Mesenchymal stem cell (in vitro differentiated cells and primary cell): ENCODE measurements at regions not wholly inside any gene's neighbourhood (a gene's known extent, or its start where the extent isn't known, plus 50 kb on each side); places are given as distances from the start of the nearest gene placed in this dataset.

Experiments used
- DNase-seq: peaks from one replicate; pipeline ENCODE4 v3.0.0-alpha.2; 2013
- H2AFZ ChIP-seq: one replicate; pipeline ENCODE4 v1.6.1; 2013; ENCODE audit warnings: low read depth, mild to moderate bottlenecking, control low read depth, inconsistent platforms, low read length, moderate library complexity
- H2AK5ac ChIP-seq: 2 replicates; pipeline ENCODE4 v1.6.1; 2013; ENCODE audit warnings: low read length, moderate library complexity, mild to moderate bottlenecking, inconsistent platforms; ENCODE audit not compliant: severe bottlenecking
- H2BK120ac ChIP-seq: one replicate; pipeline ENCODE4 v1.6.1; 2013; ENCODE audit warnings: low read depth, mild to moderate bottlenecking, inconsistent platforms, low read length, moderate library complexity
- H2BK12ac ChIP-seq, 2 experiments: one replicate each; pipeline ENCODE4 v1.6.1; 2013; ENCODE audit warnings: inconsistent platforms in 2 of 2, low read length in 2 of 2, mild to moderate bottlenecking in 2 of 2, moderate library complexity in 2 of 2, control low read depth in 1 of 2
- H2BK15ac ChIP-seq: one replicate; pipeline ENCODE4 v1.6.1; 2013; ENCODE audit warnings: mild to moderate bottlenecking, low read depth, inconsistent platforms; ENCODE audit not compliant: poor library complexity, severe bottlenecking
- H2BK5ac ChIP-seq: 2 replicates; pipeline ENCODE4 v1.6.1; 2013; ENCODE audit warnings: low read depth, mild to moderate bottlenecking, low read length, control low read depth, inconsistent platforms; ENCODE audit not compliant: poor library complexity, severe bottlenecking
- H3K14ac ChIP-seq, 2 experiments: one replicate each; pipeline ENCODE4 v1.6.1; 2013; ENCODE audit warnings: inconsistent platforms in 2 of 2, low read length in 2 of 2, control low read depth in 1 of 2, mild to moderate bottlenecking in 1 of 2, moderate library complexity in 1 of 2
- H3K18ac ChIP-seq, 2 experiments: one replicate each; pipeline ENCODE4 v1.6.1; 2013; ENCODE audit warnings: inconsistent platforms in 2 of 2, low read length in 2 of 2, control low read depth in 1 of 2, low read depth in 1 of 2, mild to moderate bottlenecking in 1 of 2
- H3K23ac ChIP-seq, 2 experiments: one replicate each; pipeline ENCODE4 v1.6.1; 2013; ENCODE audit warnings: inconsistent platforms in 2 of 2, low read length in 2 of 2, mild to moderate bottlenecking in 2 of 2, moderate library complexity in 2 of 2, control low read depth in 1 of 2
- H3K27ac ChIP-seq: 2 replicates; pipeline ENCODE4 v1.5.1; 2013; ENCODE audit warnings: mild to moderate bottlenecking, moderate library complexity, low read length, control low read depth, inconsistent platforms; ENCODE audit not compliant: poor library complexity, severe bottlenecking
- H3K27me3 ChIP-seq, 2 experiments: 2 replicates each; pipeline versions ENCODE4 v1.6.1 to v1.7.0; 2013; ENCODE audit warnings: low read length in 2 of 2, mild to moderate bottlenecking in 2 of 2, moderate library complexity in 2 of 2, control low read depth in 1 of 2, inconsistent platforms in 1 of 2; ENCODE audit not compliant: control insufficient read depth in 1 of 2, insufficient read depth in 1 of 2
- H3K36me3 ChIP-seq, 2 experiments: 2 replicates each; pipeline versions ENCODE4 v1.6.1 to v1.7.0; 2013; ENCODE audit warnings: low read length in 2 of 2, control low read depth in 1 of 2, inconsistent platforms in 1 of 2, low read depth in 1 of 2, mild to moderate bottlenecking in 1 of 2; ENCODE audit not compliant: insufficient read depth in 2 of 2, control insufficient read depth in 1 of 2
- H3K4ac ChIP-seq, 2 experiments: one replicate each; pipeline ENCODE4 v1.6.1; 2013; ENCODE audit warnings: inconsistent platforms in 2 of 2, low read length in 2 of 2, mild to moderate bottlenecking in 2 of 2, moderate library complexity in 2 of 2, control low read depth in 1 of 2, low read depth in 1 of 2
- H3K4me1 ChIP-seq: 2 replicates; pipeline ENCODE4 v1.6.1; 2013; ENCODE audit warnings: low read depth, low read length, control low read depth; ENCODE audit not compliant: control insufficient read depth, insufficient read depth
- H3K4me2 ChIP-seq: 2 replicates; pipeline ENCODE4 v1.6.1; 2013; ENCODE audit warnings: low read length, mild to moderate bottlenecking, inconsistent platforms; ENCODE audit not compliant: poor library complexity, severe bottlenecking
- H3K4me3 ChIP-seq, 2 experiments: 2 replicates each; pipeline versions ENCODE4 v1.5.1 to v1.7.0; 2013; ENCODE audit warnings: low read length in 2 of 2, mild to moderate bottlenecking in 2 of 2, control low read depth in 1 of 2, low read depth in 1 of 2; ENCODE audit not compliant: insufficient read depth in 1 of 2
- H3K79me1 ChIP-seq: replicated peaks from 2 replicates; pipeline ENCODE4 v1.6.1; 2013; ENCODE audit warnings: mild to moderate bottlenecking, control low read depth, low read length, inconsistent platforms; ENCODE audit not compliant: poor library complexity, severe bottlenecking
- H3K9ac ChIP-seq: 2 replicates; pipeline ENCODE4 v1.7.0; 2013; ENCODE audit warnings: mild to moderate bottlenecking, low read length, moderate library complexity
- H3K9me3 ChIP-seq: 2 replicates; pipeline ENCODE4 v1.7.0; 2013; ENCODE audit warnings: mild to moderate bottlenecking, low read length; ENCODE audit not compliant: control insufficient read depth
- H4K8ac ChIP-seq: one replicate; pipeline ENCODE4 v1.6.1; 2013; ENCODE audit warnings: inconsistent platforms, mild to moderate bottlenecking, low read length, moderate library complexity
- H4K91ac ChIP-seq: one replicate; pipeline ENCODE4 v1.6.1; 2013; ENCODE audit warnings: mild to moderate bottlenecking, low read length, inconsistent platforms
- WGBS: methylation state at CpG from one replicate; pipeline ENCODE4 v1.1.7; 2013; ENCODE audit warnings: mixed read lengths; 5-methylcytosine and 5-hydroxymethylcytosine counted together

DNA sequence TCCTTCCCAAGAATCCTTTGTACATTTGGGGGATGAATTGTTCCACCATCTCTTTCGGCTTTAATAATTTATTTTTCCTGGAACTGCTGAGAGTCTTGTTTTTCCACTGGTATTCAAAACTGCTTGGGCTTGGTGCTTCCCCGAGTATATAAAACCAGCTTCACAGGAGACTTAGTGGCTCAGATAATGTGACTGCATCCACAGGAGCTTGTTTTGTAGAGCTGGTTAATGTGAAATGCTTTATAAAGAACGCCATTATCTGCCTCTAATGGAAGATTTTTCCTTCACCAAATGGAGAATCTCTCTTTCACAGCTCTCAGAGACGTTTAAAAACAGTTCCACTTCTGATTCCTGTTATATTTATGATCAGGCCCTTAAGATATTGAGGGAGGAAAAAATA is 935.5 kb downstream of the RAB28 start:
- Histone ChIP-seq H2BK120ac (no peak overlapping the region), H3K14ac (no peak overlapping the region), H3K18ac (no peak overlapping the region), H3K4me3 (no peak overlapping the region), H2AK5ac (no peak overlapping the region), H2BK12ac (no peak overlapping the region), H2AFZ (no peak overlapping the region), H3K4ac (no peak overlapping the region), H3K9ac (no peak overlapping the region), H2BK15ac (no peak overlapping the region), H4K91ac (no peak overlapping the region), H3K79me1 (no peaks in the 10 kb centered on the region), H3K23ac (no peak overlapping the region), H4K8ac (no peak overlapping the region), H3K36me3 (no peaks in the 10 kb centered on the region), H3K9me3 (peaks cover 4% of the 10 kb centered on the region), H3K27me3 (no peaks in the 10 kb centered on the region), H3K4me1 (no peaks in the 10 kb centered on the region), H3K4me2 (no peak overlapping the region), H3K27ac (no peak overlapping the region), H2BK5ac (no peak overlapping the region)
- 100% methylated on average over 2 of the region's 4 CpGs for WGBS
- no peak for DNase-seq

DNA sequence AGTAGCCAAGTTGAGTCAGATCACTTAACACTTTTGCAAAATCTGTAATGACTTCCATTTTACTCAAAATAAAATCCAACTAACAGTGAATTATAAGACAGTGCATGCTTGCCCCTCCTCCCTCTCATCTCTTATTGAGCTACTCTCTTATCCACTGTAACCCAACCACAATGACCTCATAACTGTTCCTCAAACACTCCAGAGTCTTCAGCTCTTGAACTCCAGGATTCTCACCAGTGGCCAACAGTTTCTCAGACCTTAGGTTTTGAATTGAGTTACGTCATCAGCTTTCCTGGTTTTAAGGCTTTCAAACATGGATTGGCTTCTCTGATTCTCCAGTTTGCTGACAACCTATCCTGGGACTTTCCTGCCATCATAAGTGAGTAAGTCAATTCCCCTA is 938.3 kb downstream of the RAB28 start:
- no peak overlapping the region for H3K4me2 ChIP-seq
- H2BK12ac ChIP-seq = no peak overlapping the region
- H3K4me1 ChIP-seq = no peaks in the 10 kb centered on the region
- no peak overlapping the region for H2AK5ac ChIP-seq
- no peaks in the 10 kb centered on the region for H3K36me3 ChIP-seq
- no peak overlapping the region for H3K14ac ChIP-seq
- H2BK120ac ChIP-seq = no peak overlapping the region
- no peak overlapping the region for H2AFZ ChIP-seq
- H3K4me3 ChIP-seq = no peak overlapping the region
- no peak overlapping the region for H3K18ac ChIP-seq
- H3K79me1 ChIP-seq = no peaks in the 10 kb centered on the region
- no peak overlapping the region for H4K91ac ChIP-seq
- no peak overlapping the region for H3K27ac ChIP-seq
- DNase-seq = peak; percentile 41
- no peak overlapping the region for H2BK5ac ChIP-seq
- 77% methylated on average over 1 of the region's 1 CpG for WGBS
- no peak overlapping the region for H2BK15ac ChIP-seq
- no peak overlapping the region for H3K9ac ChIP-seq
- H3K9me3 ChIP-seq = peaks cover 3% of the 10 kb centered on the region
- H3K27me3 ChIP-seq = no peaks in the 10 kb centered on the region
- H3K23ac ChIP-seq = no peak overlapping the region
- no peak overlapping the region for H3K4ac ChIP-seq
- no peak overlapping the region for H4K8ac ChIP-seq

DNA sequence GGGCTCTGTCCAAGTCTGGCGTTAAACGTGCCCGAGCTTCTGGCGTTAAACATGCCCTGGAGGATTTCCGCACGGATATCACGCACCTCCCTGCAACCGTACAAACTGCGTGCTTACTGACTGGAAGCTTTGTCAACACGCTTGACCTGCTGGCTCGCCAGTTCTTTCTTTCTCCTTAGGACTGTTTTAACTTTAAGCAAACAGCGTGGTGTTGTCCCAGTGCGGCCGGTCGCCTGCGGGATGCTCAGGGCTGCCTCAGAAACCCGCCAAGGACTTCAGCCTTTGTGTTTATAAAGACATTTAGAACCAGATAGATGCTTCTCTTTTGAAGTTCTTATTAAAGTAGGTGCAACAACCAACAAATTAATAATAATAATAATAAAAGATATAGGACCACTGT is 946.0 kb downstream of the RAB28 start:
- Histone ChIP-seq H4K91ac (no peak overlapping the region), H2AK5ac (no peak overlapping the region), H3K79me1 (no peaks in the 10 kb centered on the region), H2BK15ac (no peak overlapping the region), H3K14ac (no peak overlapping the region), H3K18ac (no peak overlapping the region), H3K4me1 (no peaks in the 10 kb centered on the region), H3K9ac (no peak overlapping the region), H4K8ac (no peak overlapping the region), H3K36me3 (no peaks in the 10 kb centered on the region), H3K27me3 (no peaks in the 10 kb centered on the region), H3K27ac (no peak overlapping the region), H3K4ac (no peak overlapping the region), H2BK5ac (no peak overlapping the region), H3K4me2 (no peak overlapping the region), H3K9me3 (peaks cover 9% of the 10 kb centered on the region), H2BK12ac (no peak overlapping the region), H3K4me3 (no peak overlapping the region), H2BK120ac (no peak overlapping the region), H3K23ac (no peak overlapping the region), H2AFZ (no peak overlapping the region)
- 95% methylated on average over 12 of the region's 17 CpGs for WGBS
- no peak for DNase-seq

DNA sequence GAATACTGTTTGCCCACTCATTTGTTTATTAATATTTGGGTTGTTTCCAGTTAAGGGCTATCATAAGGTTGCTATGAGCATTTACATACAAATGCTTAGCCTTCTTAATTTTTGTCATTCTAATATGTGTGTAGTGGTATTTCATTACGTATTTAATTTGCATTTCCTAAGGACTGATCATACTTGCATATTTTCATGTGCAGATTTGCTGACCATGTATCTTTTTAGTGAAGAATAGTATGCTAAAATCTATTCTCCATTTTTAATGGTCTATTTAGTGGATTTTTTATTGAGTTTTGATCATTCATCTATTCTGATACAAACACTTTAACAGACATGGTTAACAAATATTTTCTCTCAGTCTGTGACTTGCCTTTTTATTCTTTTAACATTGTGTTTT is 949.5 kb downstream of the RAB28 start:
- H3K18ac ChIP-seq = no peak overlapping the region
- H3K14ac ChIP-seq = no peak overlapping the region
- no peak overlapping the region for H3K4me2 ChIP-seq
- H3K79me1 ChIP-seq = no peaks in the 10 kb centered on the region
- no peak overlapping the region for H3K4me3 ChIP-seq
- H3K36me3 ChIP-seq = no peaks in the 10 kb centered on the region
- DNase-seq = no peak
- no peak overlapping the region for H2BK5ac ChIP-seq
- no peaks in the 10 kb centered on the region for H3K27me3 ChIP-seq
- no peak overlapping the region for H3K23ac ChIP-seq
- H3K9me3 ChIP-seq = peaks cover 12% of the 10 kb centered on the region
- H2BK120ac ChIP-seq = no peak overlapping the region
- no peak overlapping the region for H3K9ac ChIP-seq
- no peak overlapping the region for H2BK12ac ChIP-seq
- no peak overlapping the region for H2AFZ ChIP-seq
- no peak overlapping the region for H3K27ac ChIP-seq
- no peaks in the 10 kb centered on the region for H3K4me1 ChIP-seq
- H2AK5ac ChIP-seq = no peak overlapping the region
- H3K4ac ChIP-seq = no peak overlapping the region
- no peak overlapping the region for H4K91ac ChIP-seq
- no peak overlapping the region for H2BK15ac ChIP-seq
- no peak overlapping the region for H4K8ac ChIP-seq
- WGBS = 100% methylated on average over 1 of the region's 1 CpG
